ENCODE measurements at regions not wholly inside any gene's neighbourhood (a gene's known extent, or its start where the extent isn't known, plus 50 kb on each side); places are given as distances from the start of the nearest gene placed in this dataset.

GRCh38 chr3:31170932-31171670 lies 276.6 kb upstream of the GADL1 start:
- TF ChIP-seq GATA2 (IDR thresholded peaks at IDR 0.05; ENCODE audit: low read depth, low read length) (no peak), GATA3 (IDR thresholded peaks at IDR 0.05; ENCODE audit: low read depth, low read length) (no peak)

Data from SH-SY5Y (cell line).